Prostate gland (tissue), 2 donors: ENCODE measurements at regions not wholly inside any gene's neighbourhood (a gene's known extent, or its start where the extent isn't known, plus 50 kb on each side); places are given as distances from the start of the nearest gene placed in this dataset.

ENCODE experiments used
- CTCF ChIP-seq, 4 experiments: fragments of 200-600 bp in 2 of 4; fragments of 450-650 bp in 2 of 4; sonication (generic) in 2 of 4; IDR thresholded peaks; 1 replicate in 3 of 4; 2 replicates in 1 of 4; pipeline ENCODE4 v1.5.1; 2016 to 2019; ENCODE audit warnings: antibody characterized with exemption in 4 of 4, mild to moderate bottlenecking in 2 of 4, moderate library complexity in 2 of 4
- POLR2A ChIP-seq: fragments of 450-650 bp; IDR thresholded peaks from one replicate; pipeline ENCODE4 v1.6.1; 2016; ENCODE audit warnings: antibody characterized with exemption, mild to moderate bottlenecking

GRCh38 chr7:42756841-42757240 is 155.0 kb downstream of the C7orf25 start:
- TF ChIP-seq CTCF (IDR thresholded peaks at IDR 0.05) (no peak), POLR2A (no peak)
